AG09319 (cell line): ENCODE measurements at regions not wholly inside any gene's neighbourhood (a gene's known extent, or its start where the extent isn't known, plus 50 kb on each side); places are given as distances from the start of the nearest gene placed in this dataset.
"Not testable (repeated sequence)": the region's sequence is repeated elsewhere in the genome, so short reads cannot be mapped to it uniquely, and the experiment has no call there.

Experiments
- DNase-seq: peaks from one replicate; pipeline ENCODE4 v3.0.0-alpha.2; 2010; ENCODE audit warnings: low read depth; ENCODE audit errors: extremely low read depth
- TF ChIP-seq, protein P1 (sequence below): IDR thresholded peaks from 2 replicates; pipeline ENCODE4 v1.5.1; 2011; ENCODE audit warnings: low read depth, mild to moderate bottlenecking, inconsistent platforms, low read length, moderate library complexity

GRCh38 chr15:81893182-81893835 is 152.5 kb downstream of the MEX3B start:
- TF ChIP-seq, protein P1, sequence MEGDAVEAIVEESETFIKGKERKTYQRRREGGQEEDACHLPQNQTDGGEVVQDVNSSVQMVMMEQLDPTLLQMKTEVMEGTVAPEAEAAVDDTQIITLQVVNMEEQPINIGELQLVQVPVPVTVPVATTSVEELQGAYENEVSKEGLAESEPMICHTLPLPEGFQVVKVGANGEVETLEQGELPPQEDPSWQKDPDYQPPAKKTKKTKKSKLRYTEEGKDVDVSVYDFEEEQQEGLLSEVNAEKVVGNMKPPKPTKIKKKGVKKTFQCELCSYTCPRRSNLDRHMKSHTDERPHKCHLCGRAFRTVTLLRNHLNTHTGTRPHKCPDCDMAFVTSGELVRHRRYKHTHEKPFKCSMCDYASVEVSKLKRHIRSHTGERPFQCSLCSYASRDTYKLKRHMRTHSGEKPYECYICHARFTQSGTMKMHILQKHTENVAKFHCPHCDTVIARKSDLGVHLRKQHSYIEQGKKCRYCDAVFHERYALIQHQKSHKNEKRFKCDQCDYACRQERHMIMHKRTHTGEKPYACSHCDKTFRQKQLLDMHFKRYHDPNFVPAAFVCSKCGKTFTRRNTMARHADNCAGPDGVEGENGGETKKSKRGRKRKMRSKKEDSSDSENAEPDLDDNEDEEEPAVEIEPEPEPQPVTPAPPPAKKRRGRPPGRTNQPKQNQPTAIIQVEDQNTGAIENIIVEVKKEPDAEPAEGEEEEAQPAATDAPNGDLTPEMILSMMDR: no peak

DNA sequence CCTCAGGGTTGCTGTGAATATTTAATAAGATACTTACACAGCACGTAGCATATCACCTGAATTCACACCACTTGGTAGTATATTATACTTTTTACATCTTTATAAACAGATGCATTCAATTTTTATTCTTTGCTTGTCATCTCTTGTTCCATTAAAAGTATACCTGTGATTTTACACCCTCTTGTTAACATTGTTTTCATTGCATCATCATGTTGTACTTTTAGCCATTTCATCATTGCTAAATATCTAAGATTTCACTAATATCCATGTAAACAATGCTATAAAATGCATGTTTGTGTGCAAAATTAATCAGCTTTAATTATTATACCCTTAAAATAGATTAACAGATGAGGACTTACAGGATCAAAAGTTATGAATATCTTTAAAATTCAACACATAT is 155.3 kb downstream of the MEX3B start:
- TF ChIP-seq, protein P1: no peak
- DNase-seq: no peak

More at GRCh38 chr15:81893182-81893835, 152.5 kb downstream of the MEX3B start:
- no peak for DNase-seq

DNA sequence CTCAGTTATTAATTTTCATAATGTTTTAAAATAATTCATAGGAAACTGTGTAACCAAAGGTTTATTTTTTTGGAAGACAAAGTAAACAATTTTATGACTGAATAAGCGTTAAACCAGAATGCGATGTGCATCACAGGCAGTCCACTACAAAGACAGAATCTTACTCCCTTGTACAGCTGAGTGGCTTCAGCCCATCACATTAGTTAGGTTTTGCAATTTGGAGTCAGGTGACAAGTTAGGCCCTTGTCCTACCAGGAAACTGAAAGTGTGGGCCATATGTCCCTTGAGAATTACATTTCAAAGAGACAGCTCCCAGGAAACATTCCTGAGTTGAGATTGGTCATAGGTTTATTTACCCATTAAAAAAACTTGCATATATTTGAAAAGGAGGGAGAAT is 156.3 kb downstream of the MEX3B start:
- DNase-seq: no peak
- TF ChIP-seq, protein P1: no peak

- TF ChIP-seq, protein P1: no peak
- no peak for DNase-seq
Measured at GRCh38 chr15:81888748-81889484, 156.9 kb downstream of the MEX3B start.

DNA sequence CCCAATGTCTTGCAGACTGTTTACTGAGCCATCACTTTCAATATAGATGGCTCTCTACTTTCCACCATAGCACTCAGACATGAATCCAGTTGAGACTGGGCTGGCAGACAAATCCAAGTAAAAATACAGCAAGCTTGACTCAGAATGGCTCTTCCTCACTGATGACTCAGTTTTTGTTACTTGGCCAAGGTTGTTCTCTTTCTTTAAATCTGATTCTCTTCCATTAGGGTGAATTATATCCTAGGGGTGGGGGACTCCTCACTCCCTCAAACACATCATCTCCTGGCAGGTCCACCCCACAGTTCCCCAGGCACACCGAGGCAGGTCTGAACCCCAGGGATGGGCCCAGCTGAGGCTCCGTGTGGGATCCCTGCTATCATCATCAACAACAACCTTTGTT is 157.9 kb downstream of the MEX3B start:
- no peak for DNase-seq
- TF ChIP-seq, protein P1: no peak

GRCh38 chr15:81887188-81887587 is 158.6 kb downstream of the MEX3B start:
- not testable (repeated sequence) for DNase-seq

DNA sequence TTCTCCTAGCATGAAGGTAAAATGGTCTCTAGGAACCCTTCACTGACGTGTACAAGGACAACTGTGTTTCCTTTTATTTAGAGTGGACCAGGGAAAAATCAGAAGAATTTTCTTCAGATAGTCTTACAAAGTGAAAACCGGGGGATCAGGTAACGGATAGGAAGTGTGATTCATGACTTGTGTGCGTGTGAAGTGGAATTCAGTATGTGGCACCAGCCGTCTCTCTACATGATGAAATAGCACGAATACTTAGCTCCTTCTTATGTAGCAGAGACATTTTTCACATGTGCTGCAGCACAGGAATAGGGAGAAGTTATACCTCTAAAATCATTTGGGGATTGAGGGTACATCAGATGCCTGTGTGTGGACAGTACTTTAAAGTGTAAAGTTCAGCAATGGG is 159.2 kb downstream of the MEX3B start:
- no peak for DNase-seq
- TF ChIP-seq, protein P1: no peak

GRCh38 chr15:81886080-81886479 is 159.7 kb downstream of the MEX3B start:
- no peak for DNase-seq
- TF ChIP-seq, protein P1: no peak
